Peyer's patch (tissue), 4 donors: ENCODE measurements at regions not wholly inside any gene's neighbourhood (a gene's known extent, or its start where the extent isn't known, plus 50 kb on each side); places are given as distances from the start of the nearest gene placed in this dataset.

Experiments
- CTCF ChIP-seq, 6 experiments: fragments of 450-650 bp in 4 of 6; fragments of 200-600 bp in 2 of 6; sonication (generic) in 1 of 6; IDR thresholded peaks; one replicate each; pipeline ENCODE4 v1.5.1; 2017 to 2019; ENCODE audit warnings: antibody characterized with exemption in 6 of 6, mild to moderate bottlenecking in 3 of 6, moderate library complexity in 1 of 6
- POLR2A ChIP-seq, 2 donors: fragments of 450-650 bp; IDR thresholded peaks; one replicate each; pipeline ENCODE4 v1.5.1; 2017; ENCODE audit warnings: antibody characterized with exemption in 2 of 2, mild to moderate bottlenecking in 2 of 2, moderate library complexity in 2 of 2

- no peak for TF ChIP-seq CTCF (IDR thresholded peaks at IDR 0.05)
- TF ChIP-seq POLR2A (IDR thresholded peaks at IDR 0.05) = no peak
These were observed 537.9 kb upstream of the FAT3 start for GRCh38 chr11:91686700-91687099.
